ENCODE measurements at regions not wholly inside any gene's neighbourhood (a gene's known extent, or its start where the extent isn't known, plus 50 kb on each side); places are given as distances from the start of the nearest gene placed in this dataset.

DNA sequence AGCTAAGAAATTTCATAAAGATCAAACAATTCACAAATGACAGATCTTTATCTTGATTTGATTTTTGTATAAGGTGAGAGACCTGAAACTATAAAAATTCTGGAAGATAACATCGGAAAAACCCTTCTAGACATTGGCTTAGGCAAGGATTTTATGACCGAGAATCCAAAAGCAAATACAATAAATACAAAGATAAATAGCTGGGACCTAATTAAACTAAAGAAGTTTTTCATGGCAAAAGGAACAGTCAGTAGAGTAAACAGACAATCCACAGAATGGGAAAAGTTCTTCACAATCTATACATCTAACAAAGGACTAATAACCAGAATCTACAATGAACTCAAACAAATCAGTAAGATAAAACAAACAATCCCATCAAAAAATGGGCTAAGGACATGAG lies 116.9 kb upstream of the BCHE start:
- H3K4me2 ChIP-seq = no peak overlapping the region
- POLR2A ChIA-PET = no interaction called here

DNA sequence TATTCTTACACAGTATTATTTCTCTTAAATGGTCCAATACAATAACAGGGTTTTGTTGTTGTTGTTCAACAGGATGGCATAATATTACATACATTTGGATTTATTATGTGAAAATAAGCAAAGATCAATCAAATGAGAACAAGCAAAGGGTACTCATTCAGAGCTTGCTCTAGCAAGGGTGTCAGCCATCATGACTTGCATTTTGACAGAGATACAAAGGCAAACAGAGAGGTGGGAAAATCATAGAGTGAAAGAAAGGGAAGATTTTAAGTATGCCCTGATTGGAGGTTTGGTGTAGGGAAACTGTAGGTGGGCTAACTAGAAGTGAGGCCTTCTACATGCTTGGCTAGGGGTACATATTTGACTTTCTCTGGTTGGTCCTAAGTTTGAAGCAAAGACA lies 109.1 kb upstream of the BCHE start:
- Histone ChIP-seq H3K4me2 (no peak overlapping the region), H3K9me3 (no peaks in the 10 kb centered on the region), H3K9me2 (peaks cover 2% of the 10 kb centered on the region), H2AFZ (ENCODE audit: low read depth) (no peak overlapping the region), H4K20me1 (ENCODE audit: insufficient read depth) (no peaks in the 10 kb centered on the region), H3K9ac (no peak overlapping the region), H3K79me2 (ENCODE audit: insufficient read depth) (no peaks in the 10 kb centered on the region), H3K4me3 (ENCODE audit: low read depth in 2 of 2, low read length in 1 of 2) (no peak overlapping the region), H3K36me3 (replicated peaks in 1 of 2; ENCODE audit: control insufficient read depth in 1 of 2, insufficient read depth in 2 of 2, low read length in 1 of 2) (no peaks in the 10 kb centered on the region), H3K27ac (ENCODE audit: low read depth in 2 of 2, low read length in 1 of 2) (no peak overlapping the region), H3K4me1 (ENCODE audit: control insufficient read depth in 1 of 2, insufficient read depth in 2 of 2, low read depth in 1 of 2, low read length in 1 of 2) (no peaks in the 10 kb centered on the region), H3F3A (replicated peaks; ENCODE audit: insufficient read depth) (no peaks in the 10 kb centered on the region), H3K27me3 (ENCODE audit: insufficient read depth) (no peaks in the 10 kb centered on the region)
- no peak for TF ChIP-seq FOXJ3 (CRISPR knock-in tag; IDR thresholded peaks at IDR 0.05)
- TF ChIP-seq RFX5 (IDR thresholded peaks at IDR 0.05; ENCODE audit: low read length) = no peak
- POLR2A ChIA-PET = no interaction called here
- DNase-seq = no peak
- CTCF ChIA-PET = no interaction called here

More for the DNA sequence above, 116.9 kb upstream of the BCHE start:
- DNase-seq = no peak
- Histone ChIP-seq H2AFZ (ENCODE audit: low read depth) (no peak overlapping the region), H3K79me2 (ENCODE audit: insufficient read depth) (no peaks in the 10 kb centered on the region), H3K4me1 (ENCODE audit: control insufficient read depth in 1 of 2, insufficient read depth in 2 of 2, low read depth in 1 of 2, low read length in 1 of 2) (no peaks in the 10 kb centered on the region), H3K36me3 (replicated peaks in 1 of 2; ENCODE audit: control insufficient read depth in 1 of 2, insufficient read depth in 2 of 2, low read length in 1 of 2) (no peaks in the 10 kb centered on the region), H3K27me3 (ENCODE audit: insufficient read depth) (no peaks in the 10 kb centered on the region), H3K27ac (ENCODE audit: low read depth in 2 of 2, low read length in 1 of 2) (no peak overlapping the region), H3K9me2 (no peaks in the 10 kb centered on the region), H4K20me1 (ENCODE audit: insufficient read depth) (no peaks in the 10 kb centered on the region), H3K4me3 (ENCODE audit: low read depth in 2 of 2, low read length in 1 of 2) (no peak overlapping the region), H3K9me3 (no peaks in the 10 kb centered on the region), H3F3A (replicated peaks; ENCODE audit: insufficient read depth) (no peaks in the 10 kb centered on the region), H3K9ac (no peak overlapping the region)
- CTCF ChIA-PET = no interaction called here
- WGBS (ENCODE audit: low lambda C conversion rate) = 14% methylated on average over 2 of the region's 2 CpGs
- no peak for TF ChIP-seq YY1 (IDR thresholded peaks at IDR 0.05; ENCODE audit: low read depth)
- TF ChIP-seq, protein P1, sequence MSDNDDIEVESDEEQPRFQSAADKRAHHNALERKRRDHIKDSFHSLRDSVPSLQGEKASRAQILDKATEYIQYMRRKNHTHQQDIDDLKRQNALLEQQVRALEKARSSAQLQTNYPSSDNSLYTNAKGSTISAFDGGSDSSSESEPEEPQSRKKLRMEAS (IDR thresholded peaks at IDR 0.05; ENCODE audit: low read depth) = no peak
- TF ChIP-seq FOXM1 (IDR thresholded peaks at IDR 0.05; ENCODE audit: low read depth) = no peak
- TF ChIP-seq TEAD4 (IDR thresholded peaks at IDR 0.05; ENCODE audit: borderline replicate concordance, insufficient read depth) = no peak
- no peak for TF ChIP-seq SIN3A (IDR thresholded peaks at IDR 0.05; ENCODE audit: borderline replicate concordance, low read depth, low read length)
- TF ChIP-seq EZH2phosphoT487 (IDR thresholded peaks at IDR 0.05; ENCODE audit: borderline replicate concordance, low read depth) = no peak

DNA sequence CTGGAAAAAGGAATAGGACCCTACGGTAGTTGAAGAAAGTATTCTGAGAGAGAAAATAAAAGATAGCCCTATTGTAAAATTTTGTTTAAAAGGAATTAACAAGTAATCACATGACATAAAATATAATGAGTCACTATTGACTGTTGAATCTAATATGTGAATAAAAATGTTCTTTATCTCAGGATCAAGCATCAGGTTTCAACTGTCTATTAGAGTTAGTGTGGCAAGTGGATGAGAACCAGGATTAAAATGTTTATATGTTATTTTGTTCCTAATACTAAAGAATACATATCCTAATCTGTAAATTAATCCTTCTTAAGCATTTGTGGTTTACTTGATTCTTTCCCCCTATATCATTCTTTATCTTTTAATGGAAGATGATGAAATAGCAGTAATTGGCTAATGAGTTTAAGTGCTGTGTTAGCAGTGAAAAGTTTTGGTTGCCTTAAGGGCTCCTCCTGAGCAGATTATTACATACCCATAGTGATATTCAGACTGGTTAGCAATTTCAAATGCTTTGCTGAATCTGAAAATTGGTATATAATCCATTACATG lies 101.8 kb upstream of the BCHE start:
- Histone ChIP-seq H3K9ac (no peak overlapping the region), H3K9me2 (no peaks in the 10 kb centered on the region), H3K27ac (ENCODE audit: low read depth in 2 of 2, low read length in 1 of 2) (no peak overlapping the region), H3K27me3 (ENCODE audit: insufficient read depth) (no peaks in the 10 kb centered on the region), H3K79me2 (ENCODE audit: insufficient read depth) (no peaks in the 10 kb centered on the region), H3K4me1 (ENCODE audit: control insufficient read depth in 1 of 2, insufficient read depth in 2 of 2, low read depth in 1 of 2, low read length in 1 of 2) (no peaks in the 10 kb centered on the region), H3K4me2 (no peak overlapping the region), H4K20me1 (ENCODE audit: insufficient read depth) (no peaks in the 10 kb centered on the region), H3F3A (replicated peaks; ENCODE audit: insufficient read depth) (no peaks in the 10 kb centered on the region), H3K36me3 (replicated peaks in 1 of 2; ENCODE audit: control insufficient read depth in 1 of 2, insufficient read depth in 2 of 2, low read length in 1 of 2) (no peaks in the 10 kb centered on the region), H3K4me3 (ENCODE audit: low read depth in 2 of 2, low read length in 1 of 2) (no peak overlapping the region), H3K9me3 (no peaks in the 10 kb centered on the region), H2AFZ (ENCODE audit: low read depth) (no peak overlapping the region)
- ChIA-PET CTCF (no interaction called here), POLR2A (no interaction called here)
- DNase-seq = no peak
- WGBS (ENCODE audit: low lambda C conversion rate) = 78% methylated on average over 1 of the region's 1 CpG
- no peak for TF ChIP-seq YY1 (IDR thresholded peaks at IDR 0.05; ENCODE audit: low read depth)
- TF ChIP-seq EZH2phosphoT487 (IDR thresholded peaks at IDR 0.05; ENCODE audit: borderline replicate concordance, low read depth) = no peak
- TF ChIP-seq, protein P2, sequence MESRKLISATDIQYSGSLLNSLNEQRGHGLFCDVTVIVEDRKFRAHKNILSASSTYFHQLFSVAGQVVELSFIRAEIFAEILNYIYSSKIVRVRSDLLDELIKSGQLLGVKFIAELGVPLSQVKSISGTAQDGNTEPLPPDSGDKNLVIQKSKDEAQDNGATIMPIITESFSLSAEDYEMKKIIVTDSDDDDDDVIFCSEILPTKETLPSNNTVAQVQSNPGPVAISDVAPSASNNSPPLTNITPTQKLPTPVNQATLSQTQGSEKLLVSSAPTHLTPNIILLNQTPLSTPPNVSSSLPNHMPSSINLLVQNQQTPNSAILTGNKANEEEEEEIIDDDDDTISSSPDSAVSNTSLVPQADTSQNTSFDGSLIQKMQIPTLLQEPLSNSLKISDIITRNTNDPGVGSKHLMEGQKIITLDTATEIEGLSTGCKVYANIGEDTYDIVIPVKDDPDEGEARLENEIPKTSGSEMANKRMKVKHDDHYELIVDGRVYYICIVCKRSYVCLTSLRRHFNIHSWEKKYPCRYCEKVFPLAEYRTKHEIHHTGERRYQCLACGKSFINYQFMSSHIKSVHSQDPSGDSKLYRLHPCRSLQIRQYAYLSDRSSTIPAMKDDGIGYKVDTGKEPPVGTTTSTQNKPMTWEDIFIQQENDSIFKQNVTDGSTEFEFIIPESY (IDR thresholded peaks at IDR 0.05; ENCODE audit: borderline replicate concordance, low read depth) = no peak
- TF ChIP-seq, protein P3, sequence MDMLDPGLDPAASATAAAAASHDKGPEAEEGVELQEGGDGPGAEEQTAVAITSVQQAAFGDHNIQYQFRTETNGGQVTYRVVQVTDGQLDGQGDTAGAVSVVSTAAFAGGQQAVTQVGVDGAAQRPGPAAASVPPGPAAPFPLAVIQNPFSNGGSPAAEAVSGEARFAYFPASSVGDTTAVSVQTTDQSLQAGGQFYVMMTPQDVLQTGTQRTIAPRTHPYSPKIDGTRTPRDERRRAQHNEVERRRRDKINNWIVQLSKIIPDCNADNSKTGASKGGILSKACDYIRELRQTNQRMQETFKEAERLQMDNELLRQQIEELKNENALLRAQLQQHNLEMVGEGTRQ (IDR thresholded peaks at IDR 0.05; ENCODE audit: borderline replicate concordance, low read depth, low read length) = no peak
- no peak for TF ChIP-seq RCOR1 (IDR thresholded peaks at IDR 0.05; ENCODE audit: low read length)
- TF ChIP-seq, protein P4, sequence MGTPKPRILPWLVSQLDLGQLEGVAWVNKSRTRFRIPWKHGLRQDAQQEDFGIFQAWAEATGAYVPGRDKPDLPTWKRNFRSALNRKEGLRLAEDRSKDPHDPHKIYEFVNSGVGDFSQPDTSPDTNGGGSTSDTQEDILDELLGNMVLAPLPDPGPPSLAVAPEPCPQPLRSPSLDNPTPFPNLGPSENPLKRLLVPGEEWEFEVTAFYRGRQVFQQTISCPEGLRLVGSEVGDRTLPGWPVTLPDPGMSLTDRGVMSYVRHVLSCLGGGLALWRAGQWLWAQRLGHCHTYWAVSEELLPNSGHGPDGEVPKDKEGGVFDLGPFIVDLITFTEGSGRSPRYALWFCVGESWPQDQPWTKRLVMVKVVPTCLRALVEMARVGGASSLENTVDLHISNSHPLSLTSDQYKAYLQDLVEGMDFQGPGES (IDR thresholded peaks at IDR 0.05; ENCODE audit: low read depth, low read length) = no peak
- TF ChIP-seq, protein P5, sequence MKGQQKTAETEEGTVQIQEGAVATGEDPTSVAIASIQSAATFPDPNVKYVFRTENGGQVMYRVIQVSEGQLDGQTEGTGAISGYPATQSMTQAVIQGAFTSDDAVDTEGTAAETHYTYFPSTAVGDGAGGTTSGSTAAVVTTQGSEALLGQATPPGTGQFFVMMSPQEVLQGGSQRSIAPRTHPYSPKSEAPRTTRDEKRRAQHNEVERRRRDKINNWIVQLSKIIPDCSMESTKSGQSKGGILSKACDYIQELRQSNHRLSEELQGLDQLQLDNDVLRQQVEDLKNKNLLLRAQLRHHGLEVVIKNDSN (IDR thresholded peaks at IDR 0.05; ENCODE audit: borderline replicate concordance, low read depth) = no peak
- no peak for TF ChIP-seq SIN3A (IDR thresholded peaks at IDR 0.05; ENCODE audit: borderline replicate concordance, low read depth, low read length)
- no peak for TF ChIP-seq MXI1 (IDR thresholded peaks at IDR 0.05; ENCODE audit: low read depth, low read length)
- no peak for TF ChIP-seq CHD2 (IDR thresholded peaks at IDR 0.05; ENCODE audit: low read length, partially characterized antibody)
- TF ChIP-seq GABPA (IDR thresholded peaks at IDR 0.05; ENCODE audit: low read depth) = no peak
- TF ChIP-seq POLR2AphosphoS5 (IDR thresholded peaks at IDR 0.05; ENCODE audit: low read depth, low read length) = no peak
- TF ChIP-seq MEF2A (IDR thresholded peaks at IDR 0.05; ENCODE audit: borderline replicate concordance, low read depth) = no peak
